ENCODE measurements at regions not wholly inside any gene's neighbourhood (a gene's known extent, or its start where the extent isn't known, plus 50 kb on each side); places are given as distances from the start of the nearest gene placed in this dataset.
A peak's percentile ranks its signal among the peaks of the same experiment; 100 is the strongest.

GRCh38 chr18:24877546-24877945 is 417.1 kb downstream of the HRH4 start:
- H3K4me3 Mint-ChIP-seq = no peak overlapping the region
- H3K27me3 Mint-ChIP-seq = peaks cover 10% of the 10 kb centered on the region
- no peak overlapping the region for H3K27ac Mint-ChIP-seq
- no peaks in the 10 kb centered on the region for H3K9me3 Mint-ChIP-seq
- peaks cover 2% of the 10 kb centered on the region for H3K36me3 Mint-ChIP-seq
- peaks cover 0 to 2% (median 0%) of the 10 kb centered on the region in 3 donors for H3K4me1 Mint-ChIP-seq

- H3K36me3 Mint-ChIP-seq = peaks cover 2% of the 10 kb centered on the region
Observed at GRCh38 chr18:24878289-24878688, 417.9 kb downstream of the HRH4 start.

GRCh38 chr18:24885276-24885675 is 424.8 kb downstream of the HRH4 start:
- H3K36me3 Mint-ChIP-seq = no peaks in the 10 kb centered on the region
- H3K27ac Mint-ChIP-seq = no peak overlapping the region
- peaks cover 0 to 2% (median 0%) of the 10 kb centered on the region in 3 donors for H3K4me1 Mint-ChIP-seq
- H3K9me3 Mint-ChIP-seq = no peaks in the 10 kb centered on the region
- H3K27me3 Mint-ChIP-seq = no peaks in the 10 kb centered on the region
- H3K4me3 Mint-ChIP-seq = no peak overlapping the region

More at GRCh38 chr18:24878289-24878688, 417.9 kb downstream of the HRH4 start:
- Mint-ChIP-seq H3K4me3 (no peak overlapping the region), H3K9me3 (no peaks in the 10 kb centered on the region), H3K4me1 (peaks cover 0 to 2% (median 0%) of the 10 kb centered on the region in 3 donors), H3K27ac (no peak overlapping the region), H3K27me3 (peaks cover 10% of the 10 kb centered on the region)

- no peak overlapping the region for H3K4me3 Mint-ChIP-seq
- H3K4me1 Mint-ChIP-seq = peaks cover 0 to 1% (median 0%) of the 10 kb centered on the region in 3 donors
- peak overlapping the region in 1 of 3 donors; percentile 33 for H3K27ac Mint-ChIP-seq
- H3K27me3 Mint-ChIP-seq = peaks cover 2% of the 10 kb centered on the region
- H3K36me3 Mint-ChIP-seq = peaks cover 2% of the 10 kb centered on the region
- H3K9me3 Mint-ChIP-seq = peaks cover 2 to 4% (median 3%) of the 10 kb centered on the region in 3 donors
Observed at GRCh38 chr18:24894880-24895279, 434.4 kb downstream of the HRH4 start.

- no peak overlapping the region for H3K4me3 Mint-ChIP-seq
- H3K27me3 Mint-ChIP-seq = peaks cover 2% of the 10 kb centered on the region
- H3K4me1 Mint-ChIP-seq = peaks cover 0 to 1% (median 0%) of the 10 kb centered on the region in 3 donors
- peaks cover 2 to 8% (median 4%) of the 10 kb centered on the region in 3 donors for H3K9me3 Mint-ChIP-seq
- H3K36me3 Mint-ChIP-seq = peaks cover 2% of the 10 kb centered on the region
- H3K27ac Mint-ChIP-seq = no peak overlapping the region
Observed at GRCh38 chr18:24897461-24897860, 437.0 kb downstream of the HRH4 start.

- Mint-ChIP-seq H3K27me3 (peaks cover 11% of the 10 kb centered on the region), H3K4me1 (no peaks in the 10 kb centered on the region), H3K9me3 (peaks cover 0 to 2% (median 0%) of the 10 kb centered on the region in 3 donors), H3K36me3 (no peaks in the 10 kb centered on the region), H3K4me3 (no peak overlapping the region), H3K27ac (no peak overlapping the region)
Observed at GRCh38 chr18:24910221-24910620, 441.7 kb downstream of the ZNF521 start.

- no peaks in the 10 kb centered on the region for H3K36me3 Mint-ChIP-seq
- H3K4me1 Mint-ChIP-seq = no peaks in the 10 kb centered on the region
- no peaks in the 10 kb centered on the region for H3K9me3 Mint-ChIP-seq
- no peak overlapping the region for H3K4me3 Mint-ChIP-seq
- peaks cover 11% of the 10 kb centered on the region for H3K27me3 Mint-ChIP-seq
- no peak overlapping the region for H3K27ac Mint-ChIP-seq
Observed at GRCh38 chr18:24913507-24914170, 438.3 kb downstream of the ZNF521 start.

GRCh38 chr18:24914171-24914525 is 437.8 kb downstream of the ZNF521 start:
- Mint-ChIP-seq H3K27ac (no peak overlapping the region), H3K4me3 (no peak overlapping the region), H3K9me3 (no peaks in the 10 kb centered on the region), H3K27me3 (peaks cover 11% of the 10 kb centered on the region), H3K36me3 (peaks cover 2% of the 10 kb centered on the region), H3K4me1 (no peaks in the 10 kb centered on the region)

- Mint-ChIP-seq H3K36me3 (peaks cover 2% of the 10 kb centered on the region), H3K27ac (no peak overlapping the region), H3K27me3 (peaks cover 11% of the 10 kb centered on the region), H3K9me3 (no peaks in the 10 kb centered on the region), H3K4me1 (no peaks in the 10 kb centered on the region), H3K4me3 (no peak overlapping the region)
Observed at GRCh38 chr18:24914685-24915084, 437.3 kb downstream of the ZNF521 start.

GRCh38 chr18:24915547-24915946 is 436.4 kb downstream of the ZNF521 start:
- Mint-ChIP-seq H3K27ac (no peak overlapping the region), H3K4me1 (no peaks in the 10 kb centered on the region), H3K27me3 (peaks cover 11% of the 10 kb centered on the region), H3K4me3 (no peak overlapping the region), H3K9me3 (no peaks in the 10 kb centered on the region), H3K36me3 (peaks cover 2% of the 10 kb centered on the region)

- Mint-ChIP-seq H3K9me3 (no peaks in the 10 kb centered on the region), H3K27ac (no peak overlapping the region), H3K36me3 (peaks cover 2% of the 10 kb centered on the region), H3K4me3 (no peak overlapping the region), H3K27me3 (peaks cover 7% of the 10 kb centered on the region), H3K4me1 (peaks cover 3 to 14% (median 10%) of the 10 kb centered on the region in 3 donors)
Observed at GRCh38 chr18:24917767-24918166, 434.2 kb downstream of the ZNF521 start.

- no peak overlapping the region for H3K4me3 Mint-ChIP-seq
- H3K27me3 Mint-ChIP-seq = peaks cover 7% of the 10 kb centered on the region
- H3K36me3 Mint-ChIP-seq = peaks cover 2% of the 10 kb centered on the region
- no peak overlapping the region for H3K27ac Mint-ChIP-seq
- no peaks in the 10 kb centered on the region for H3K9me3 Mint-ChIP-seq
- H3K4me1 Mint-ChIP-seq = peaks cover 8 to 19% (median 14%) of the 10 kb centered on the region in 3 donors
Observed at GRCh38 chr18:24918257-24918656, 433.7 kb downstream of the ZNF521 start.

- H3K9me3 Mint-ChIP-seq = no peaks in the 10 kb centered on the region
- peaks cover 7% of the 10 kb centered on the region for H3K27me3 Mint-ChIP-seq
- H3K36me3 Mint-ChIP-seq = peaks cover 2% of the 10 kb centered on the region
- H3K4me1 Mint-ChIP-seq = peaks cover 15 to 26% (median 20%) of the 10 kb centered on the region in 3 donors
- H3K27ac Mint-ChIP-seq = no peak overlapping the region
- no peak overlapping the region for H3K4me3 Mint-ChIP-seq
Observed at GRCh38 chr18:24919181-24919797, 432.7 kb downstream of the ZNF521 start.

GRCh38 chr18:24922491-24922890 is 429.5 kb downstream of the ZNF521 start:
- peaks cover 15 to 47% (median 31%) of the 10 kb centered on the region in 3 donors for H3K4me1 Mint-ChIP-seq

GRCh38 chr18:24923138-24923537 is 428.8 kb downstream of the ZNF521 start:
- Mint-ChIP-seq H3K9me3 (no peaks in the 10 kb centered on the region), H3K4me1 (peaks cover 20 to 52% (median 35%) of the 10 kb centered on the region in 3 donors), H3K36me3 (peaks cover 2% of the 10 kb centered on the region), H3K27ac (peak overlapping the region; percentile 4 to 34 (median 17)), H3K27me3 (no peaks in the 10 kb centered on the region), H3K4me3 (peak overlapping the region in 3 of 4 donors; percentile 29 to 77 (median 33))

More at GRCh38 chr18:24922491-24922890, 429.5 kb downstream of the ZNF521 start:
- Mint-ChIP-seq H3K27ac (peak overlapping the region; percentile 4 to 34 (median 9)), H3K9me3 (no peaks in the 10 kb centered on the region), H3K36me3 (peaks cover 2% of the 10 kb centered on the region), H3K4me3 (peak overlapping the region in 1 of 4 donors; percentile 33), H3K27me3 (no peaks in the 10 kb centered on the region)
